ENCODE measurements at regions not wholly inside any gene's neighbourhood (a gene's known extent, or its start where the extent isn't known, plus 50 kb on each side); places are given as distances from the start of the nearest gene placed in this dataset.
"Not testable (repeated sequence)": the region's sequence is repeated elsewhere in the genome, so short reads cannot be mapped to it uniquely, and the experiment has no call there.

DNA sequence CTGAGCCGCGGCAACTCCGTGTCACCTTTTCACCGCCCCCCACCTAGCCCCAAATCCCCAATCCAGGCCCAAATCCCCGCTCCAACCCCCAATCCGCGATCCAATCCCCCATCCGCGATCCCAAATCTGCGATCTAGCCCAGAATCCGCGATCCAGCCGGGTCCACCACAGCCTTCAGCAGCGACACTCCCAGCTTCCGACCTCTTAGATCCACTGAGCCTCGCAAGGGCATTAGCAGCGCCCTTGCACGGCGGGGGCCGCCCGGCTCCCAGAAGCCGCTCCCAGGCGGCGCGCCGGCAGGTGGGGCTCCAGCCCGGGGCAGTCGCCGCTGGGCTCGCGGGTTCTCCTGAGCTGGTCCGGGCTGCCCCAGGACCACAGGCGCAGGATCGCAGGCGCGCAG is 116.1 kb upstream of the TPTE start:
- DNase-seq (ENCODE audit: low spot score): not testable (repeated sequence)

DNA sequence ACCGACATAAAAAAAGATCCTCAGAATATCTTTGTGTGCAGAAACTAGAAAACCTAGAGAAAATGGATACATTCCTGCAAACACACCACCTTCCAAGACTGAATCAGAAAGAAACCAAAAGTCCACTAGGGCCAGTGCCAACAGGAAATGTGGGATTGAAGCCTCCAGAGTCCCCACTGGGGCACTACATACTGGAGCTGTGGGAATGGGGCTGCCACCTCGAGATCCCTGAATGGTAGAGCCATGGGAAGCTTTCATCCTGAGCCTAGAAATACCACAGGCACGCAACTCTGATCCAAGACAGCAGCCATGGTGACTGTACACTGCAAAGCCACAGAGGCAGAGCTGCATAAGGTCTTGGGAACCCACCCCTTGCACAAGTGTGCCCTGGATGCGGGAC is 111.6 kb upstream of the TPTE start:
- not testable (repeated sequence) for DNase-seq (ENCODE audit: low spot score)

DNA sequence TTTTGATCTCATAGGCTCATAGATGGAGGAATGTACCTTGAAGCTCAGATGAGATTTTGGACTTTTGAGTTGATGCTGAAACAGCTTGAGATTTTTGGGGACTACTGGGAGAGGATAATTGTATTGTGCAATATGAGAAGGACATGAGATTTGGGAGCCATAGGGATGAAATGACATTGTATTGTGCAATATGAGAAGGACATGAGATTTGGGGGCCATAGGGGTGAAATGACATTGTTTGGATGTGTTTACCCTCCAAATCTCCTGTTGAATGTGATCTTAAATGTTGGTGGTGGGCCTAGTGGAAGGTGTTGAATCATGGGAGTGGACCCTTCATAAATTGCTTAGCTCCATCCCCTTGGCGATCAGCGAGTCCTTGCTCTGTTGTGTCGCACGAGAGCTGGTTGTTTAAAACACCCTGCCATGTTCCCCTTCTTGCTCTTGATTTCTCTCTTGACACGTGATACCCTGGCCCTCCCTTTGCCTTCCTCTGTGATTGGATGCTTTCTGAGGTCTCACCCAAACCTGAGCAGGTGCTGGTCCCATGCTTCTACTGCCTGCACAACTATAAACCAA is 110.9 kb upstream of the TPTE start:
- not testable (repeated sequence) for DNase-seq (ENCODE audit: low spot score)

DNA sequence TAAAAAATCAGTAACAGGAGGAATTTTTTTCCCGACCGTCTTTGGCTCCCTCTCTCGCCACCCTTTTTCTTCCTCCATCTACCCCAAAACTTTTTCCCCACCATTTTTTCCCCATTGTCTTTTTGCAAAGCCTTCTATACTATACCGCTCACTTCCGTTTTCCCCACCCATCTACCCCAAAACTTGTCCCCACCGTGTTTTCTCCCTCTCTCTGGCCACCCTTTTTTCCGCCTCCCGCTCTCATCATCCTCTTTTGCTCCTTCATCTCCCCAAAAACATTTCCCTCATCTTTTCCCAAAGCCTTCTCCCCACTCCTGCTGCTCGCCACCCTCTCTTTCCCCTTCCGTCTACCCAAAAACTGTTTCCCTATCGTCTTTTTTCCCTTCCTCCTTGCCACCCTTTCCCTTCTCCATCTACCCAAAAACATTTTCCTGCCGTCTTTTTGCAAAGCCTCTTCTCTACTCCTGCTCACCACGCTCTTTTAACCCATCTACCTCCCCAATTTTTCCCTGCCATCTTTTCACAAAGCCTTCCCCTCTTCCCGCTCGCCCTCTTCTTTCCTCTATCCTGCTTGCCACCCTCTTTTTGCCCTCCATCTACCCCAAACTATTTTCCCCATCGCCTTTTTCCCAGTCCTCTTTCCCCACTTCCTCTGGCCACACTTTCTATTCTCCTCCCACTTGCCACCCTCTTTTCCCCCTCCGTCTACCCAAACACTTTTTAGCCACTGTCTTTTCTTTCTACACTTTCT is 109.4 kb upstream of the TPTE start:
- not testable (repeated sequence) for DNase-seq (ENCODE audit: low spot score)

DNA sequence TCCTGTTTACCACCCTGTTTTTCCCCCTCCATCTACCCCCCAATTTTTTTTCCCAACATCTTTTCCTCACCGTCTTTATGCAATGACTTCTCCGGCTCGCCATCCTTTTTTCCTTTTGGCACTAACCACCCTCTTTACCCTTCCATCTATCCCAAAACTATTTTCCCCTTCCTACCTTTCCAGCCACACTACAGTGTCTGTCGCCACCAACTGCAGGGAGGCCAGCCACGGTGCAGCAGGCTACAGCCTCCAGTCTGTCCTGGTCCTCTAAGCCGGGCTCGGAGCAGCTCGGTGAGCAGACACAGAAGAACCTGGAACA is 108.5 kb upstream of the TPTE start:
- DNase-seq (ENCODE audit: low spot score): not testable (repeated sequence)

DNA sequence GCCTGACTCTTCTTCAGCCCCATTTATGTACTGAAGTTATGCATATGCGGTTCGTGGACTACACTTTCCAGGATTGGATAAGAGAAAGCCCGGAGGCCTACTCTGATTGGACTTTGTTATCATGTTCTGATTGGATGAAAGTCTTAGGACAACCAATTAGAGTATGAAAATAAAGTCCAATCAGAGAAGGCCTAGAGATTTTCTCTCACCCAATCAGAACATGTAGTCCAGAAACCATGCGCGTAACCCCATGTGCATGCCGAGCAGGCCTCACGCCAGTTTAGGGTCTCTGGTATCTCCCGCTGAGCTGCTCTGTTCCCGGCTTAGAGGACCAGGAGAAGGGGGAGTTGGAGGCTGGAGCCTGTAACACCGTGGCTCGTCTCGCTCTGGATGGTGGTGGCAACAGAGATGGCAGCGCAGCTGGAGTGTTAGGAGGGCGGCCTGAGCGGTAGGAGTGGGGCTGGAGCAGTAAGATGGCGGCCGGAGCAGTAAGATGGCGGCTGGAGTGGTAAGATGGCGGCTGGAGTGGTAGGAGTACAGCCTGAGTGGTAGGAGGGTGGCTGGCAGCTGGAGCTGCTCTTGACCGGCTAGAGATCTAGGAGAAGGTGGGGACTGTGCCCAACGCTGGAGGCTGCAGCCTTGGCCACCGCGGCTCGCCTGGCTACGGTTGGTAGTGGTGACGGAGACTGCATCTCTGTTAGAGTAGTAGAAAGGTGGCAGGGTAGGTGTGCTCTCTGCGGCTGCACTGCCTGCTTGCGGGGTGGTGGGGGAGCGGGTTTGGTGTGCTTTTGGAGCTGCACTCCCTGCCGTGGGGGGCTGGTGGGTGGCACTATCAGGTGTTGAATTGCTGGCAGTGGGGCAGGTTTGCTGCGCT is 107.9 kb upstream of the TPTE start:
- not testable (repeated sequence) for DNase-seq (ENCODE audit: low spot score)

DNA sequence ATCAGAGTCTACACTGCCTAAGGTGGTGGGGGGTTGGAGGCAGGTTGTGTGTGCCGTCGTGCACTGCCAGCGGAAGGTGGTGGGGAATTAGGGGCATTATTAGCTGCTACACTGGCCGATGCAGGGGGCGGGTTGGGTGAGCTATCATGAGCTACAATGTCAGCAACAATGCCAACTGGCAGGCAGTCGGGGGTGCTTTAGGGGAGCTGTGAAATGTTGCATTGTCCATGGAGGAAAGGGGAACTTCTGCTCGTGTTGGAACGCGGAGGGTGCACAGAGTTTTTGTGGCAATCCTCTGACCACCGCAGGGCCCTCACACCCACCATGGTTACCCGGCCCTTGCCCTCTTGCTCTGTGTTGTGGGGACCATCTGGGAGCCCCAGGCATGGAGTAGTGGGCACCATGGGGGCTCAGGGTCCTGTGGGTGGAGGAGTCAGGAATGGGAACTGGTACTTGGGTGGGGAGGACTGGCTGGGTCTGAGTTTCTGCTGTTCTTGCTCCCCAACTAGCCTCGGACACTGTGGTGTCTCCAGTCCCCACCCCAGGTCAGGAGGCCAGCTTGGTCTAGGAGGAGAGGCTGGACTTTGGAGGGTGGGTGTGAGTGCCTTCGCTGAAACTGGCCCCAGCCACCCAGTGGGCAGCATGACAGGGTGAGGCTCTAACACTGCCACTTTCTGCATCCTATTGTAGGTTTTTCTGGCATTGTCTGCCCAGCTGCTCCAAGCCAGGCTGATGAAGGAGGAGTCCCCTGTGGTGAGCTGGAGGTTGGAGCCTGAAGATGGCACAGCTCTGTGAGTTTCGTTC is 107.1 kb upstream of the TPTE start:
- not testable (repeated sequence) for DNase-seq (ENCODE audit: low spot score)

DNA sequence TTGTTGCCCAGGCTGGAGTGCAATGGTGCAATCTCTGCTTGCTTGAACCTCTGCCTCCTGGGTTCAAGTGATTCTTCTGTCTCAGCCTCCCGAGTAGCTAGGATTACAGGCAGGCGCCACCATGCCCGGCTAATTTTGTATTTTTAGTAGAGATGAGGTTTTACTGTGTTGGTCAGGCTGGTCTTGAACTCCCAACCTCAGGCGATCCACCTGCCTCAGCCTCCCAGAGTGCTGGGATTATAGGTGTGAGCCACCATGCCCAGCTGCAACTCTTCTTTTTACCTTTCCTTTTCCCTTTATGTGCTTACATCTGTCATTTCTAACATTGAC is 106.5 kb upstream of the TPTE start:
- DNase-seq (ENCODE audit: low spot score): not testable (repeated sequence)

DNA sequence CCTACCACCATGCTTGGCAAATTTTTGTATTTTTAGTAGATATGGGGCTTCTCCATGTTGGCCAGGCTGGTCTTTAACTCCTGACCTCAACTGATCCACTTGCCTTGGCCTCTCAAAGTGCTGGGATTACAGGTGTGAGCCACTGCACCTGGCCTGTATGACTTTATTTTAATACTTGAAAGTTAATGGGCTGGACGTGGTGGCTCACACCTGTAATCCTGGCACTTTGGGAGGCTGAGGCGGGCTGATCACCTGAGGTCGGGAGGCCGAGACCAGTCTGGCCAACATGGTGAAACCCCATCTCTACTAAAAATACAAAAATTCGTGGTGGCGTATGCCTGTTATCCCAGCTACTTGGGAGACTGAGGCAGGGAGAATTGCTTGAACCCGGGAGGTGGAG is 105.9 kb upstream of the TPTE start:
- DNase-seq (ENCODE audit: low spot score): not testable (repeated sequence)

DNA sequence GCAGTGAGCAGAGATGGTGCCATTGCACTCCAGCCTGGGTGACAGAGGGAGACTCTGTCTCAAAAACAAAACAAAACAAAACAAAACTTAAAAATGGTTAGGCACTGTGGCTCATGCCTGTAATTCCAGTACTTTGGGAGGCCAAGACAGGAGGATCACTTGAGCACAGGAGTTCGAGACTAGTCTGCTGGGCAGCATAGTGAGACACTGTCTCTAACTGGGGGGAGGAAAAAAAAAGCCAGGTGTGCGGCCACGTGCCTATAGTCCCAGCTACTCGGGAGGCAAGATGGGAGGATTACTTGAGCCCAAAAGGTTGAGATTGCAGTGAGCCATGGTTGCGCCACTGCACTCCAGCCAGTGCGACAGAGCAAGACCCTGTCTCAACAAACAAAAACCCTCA is 105.5 kb upstream of the TPTE start:
- peak; percentile 30 for DNase-seq (ENCODE audit: low spot score)

DNA sequence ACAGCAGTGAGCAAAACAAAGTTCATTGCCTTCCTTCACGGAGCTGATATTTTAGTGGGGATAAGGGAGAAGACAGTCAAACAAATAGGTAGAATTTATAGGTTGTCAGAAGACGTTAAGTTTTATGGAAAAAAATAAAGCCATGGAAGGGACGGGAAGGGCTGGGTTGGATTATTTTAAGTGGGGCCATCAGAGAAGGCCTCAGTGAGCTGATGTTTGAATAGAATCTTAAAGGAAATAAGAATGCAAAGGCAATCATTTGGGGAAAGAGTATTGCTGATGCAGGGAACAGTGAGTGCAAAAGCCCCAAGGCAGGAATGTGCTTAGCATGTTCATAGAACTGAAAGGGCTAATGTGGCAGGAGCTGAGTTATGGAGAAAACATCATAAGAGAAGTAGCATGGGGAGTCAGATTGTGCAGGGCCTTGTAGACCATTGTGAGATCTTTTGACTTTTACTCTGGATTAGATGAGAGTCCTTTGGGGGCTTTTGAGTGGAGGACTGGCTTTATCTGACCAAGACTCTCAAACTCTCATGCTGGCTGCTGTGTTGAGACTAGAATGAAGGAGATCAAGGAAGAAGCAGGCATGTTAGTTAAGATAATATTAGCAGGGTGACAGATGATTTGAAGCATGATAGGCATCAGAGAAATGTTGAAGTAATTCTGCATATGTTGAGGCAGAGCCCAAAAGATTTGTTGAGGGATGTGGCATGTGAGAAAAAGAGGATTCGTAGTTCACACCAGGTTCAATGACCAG is 104.5 kb upstream of the TPTE start:
- DNase-seq (ENCODE audit: low spot score): peak; percentile 25

DNA sequence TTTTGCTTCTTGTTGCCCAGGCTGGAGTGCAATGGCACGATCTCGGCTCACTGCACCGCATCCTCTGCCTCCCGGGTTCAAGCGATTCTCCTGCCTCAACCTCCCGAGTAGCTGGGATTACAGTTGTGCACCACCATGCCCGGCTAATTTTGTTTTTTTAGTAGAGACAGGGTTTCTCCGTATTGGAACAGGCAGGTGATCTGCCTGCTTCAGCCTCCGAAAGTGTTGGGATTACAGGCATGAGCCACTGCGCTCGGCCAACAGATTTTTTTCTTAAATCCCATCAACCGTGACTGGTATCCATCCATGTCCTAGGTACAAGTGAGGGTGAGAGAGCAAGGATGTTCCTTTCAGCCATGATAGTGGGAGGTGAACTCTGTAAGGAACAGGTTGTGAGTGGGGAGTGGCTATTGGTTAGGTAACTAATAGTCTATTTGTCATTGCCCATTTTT is 103.8 kb upstream of the TPTE start:
- DNase-seq (ENCODE audit: low spot score): not testable (repeated sequence)

DNA sequence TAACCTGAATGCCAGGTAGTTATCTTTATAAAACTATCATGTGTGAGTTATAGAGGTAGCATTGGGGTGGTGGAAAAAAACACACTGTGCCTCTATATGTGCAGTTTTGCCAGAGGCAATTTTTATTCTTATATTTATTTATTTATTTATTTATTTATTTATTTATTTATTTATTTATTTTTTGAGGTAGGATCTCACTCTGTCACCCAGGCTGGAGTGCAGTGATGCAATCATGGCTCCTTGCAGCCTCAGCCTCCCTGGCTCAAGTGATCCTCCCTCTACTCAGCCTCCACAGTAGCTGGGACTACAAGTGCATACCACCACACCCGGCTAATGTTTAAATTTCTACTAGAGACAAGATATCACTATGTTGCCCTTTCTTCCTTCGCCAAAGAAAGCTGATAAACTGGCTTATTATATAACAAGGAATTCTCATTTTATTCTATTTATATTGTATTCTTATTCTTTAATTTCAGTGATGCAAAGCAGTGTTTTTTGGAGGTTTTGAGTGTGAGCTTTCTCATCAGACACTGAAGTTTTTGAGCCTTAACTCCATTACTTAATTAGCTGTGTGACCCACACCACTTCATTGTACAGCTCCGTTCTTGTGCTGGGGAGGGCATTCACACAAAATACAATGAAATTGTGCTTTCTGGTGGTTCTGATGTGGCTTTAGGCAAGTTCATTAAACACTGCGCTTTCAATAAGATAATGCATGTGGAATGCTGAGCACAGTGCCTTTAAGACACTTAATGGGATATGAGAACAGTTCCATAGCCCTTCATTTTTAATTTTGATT is 102.9 kb upstream of the TPTE start:
- DNase-seq (ENCODE audit: low spot score): not testable (repeated sequence)

DNA sequence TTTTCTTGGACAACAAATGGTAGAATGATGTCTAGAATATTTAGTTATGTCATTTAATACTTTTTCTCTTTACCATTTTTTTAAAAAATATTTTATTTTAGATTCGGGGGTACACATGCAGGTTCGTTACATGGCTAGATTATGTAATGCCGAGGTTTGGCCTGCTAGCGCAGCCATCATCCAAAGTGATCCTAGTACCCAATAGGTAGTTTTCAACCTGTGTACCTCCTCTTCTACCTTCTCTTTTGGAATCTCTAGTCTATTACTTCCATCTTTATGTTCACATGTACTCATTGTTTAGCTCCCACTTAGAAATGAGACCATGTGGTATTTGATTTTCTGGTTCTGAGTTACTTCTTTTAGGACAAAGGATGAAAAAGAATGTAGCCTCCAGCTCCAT is 100.2 kb upstream of the TPTE start:
- DNase-seq (ENCODE audit: low spot score): not testable (repeated sequence)

DNA sequence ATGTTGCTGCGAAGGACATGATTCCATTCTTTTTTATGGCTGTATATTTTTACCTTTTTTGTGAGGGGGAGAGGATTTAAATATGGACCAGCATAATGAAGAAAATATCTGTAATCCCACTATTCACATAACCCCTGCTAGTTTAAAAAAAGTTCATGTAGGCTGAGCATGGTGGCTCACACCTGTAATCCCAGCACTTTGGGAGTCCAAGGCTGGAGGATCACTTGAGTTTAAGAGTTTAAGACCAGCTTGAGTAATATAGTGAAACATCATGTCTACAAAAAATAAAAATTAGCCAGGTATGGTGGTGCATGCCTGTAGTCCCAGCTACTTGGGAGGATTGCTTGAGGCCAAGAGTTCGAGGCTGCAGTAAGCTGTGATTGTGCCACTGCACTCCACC is 99.8 kb upstream of the TPTE start:
- not testable (repeated sequence) for DNase-seq (ENCODE audit: low spot score)

DNA sequence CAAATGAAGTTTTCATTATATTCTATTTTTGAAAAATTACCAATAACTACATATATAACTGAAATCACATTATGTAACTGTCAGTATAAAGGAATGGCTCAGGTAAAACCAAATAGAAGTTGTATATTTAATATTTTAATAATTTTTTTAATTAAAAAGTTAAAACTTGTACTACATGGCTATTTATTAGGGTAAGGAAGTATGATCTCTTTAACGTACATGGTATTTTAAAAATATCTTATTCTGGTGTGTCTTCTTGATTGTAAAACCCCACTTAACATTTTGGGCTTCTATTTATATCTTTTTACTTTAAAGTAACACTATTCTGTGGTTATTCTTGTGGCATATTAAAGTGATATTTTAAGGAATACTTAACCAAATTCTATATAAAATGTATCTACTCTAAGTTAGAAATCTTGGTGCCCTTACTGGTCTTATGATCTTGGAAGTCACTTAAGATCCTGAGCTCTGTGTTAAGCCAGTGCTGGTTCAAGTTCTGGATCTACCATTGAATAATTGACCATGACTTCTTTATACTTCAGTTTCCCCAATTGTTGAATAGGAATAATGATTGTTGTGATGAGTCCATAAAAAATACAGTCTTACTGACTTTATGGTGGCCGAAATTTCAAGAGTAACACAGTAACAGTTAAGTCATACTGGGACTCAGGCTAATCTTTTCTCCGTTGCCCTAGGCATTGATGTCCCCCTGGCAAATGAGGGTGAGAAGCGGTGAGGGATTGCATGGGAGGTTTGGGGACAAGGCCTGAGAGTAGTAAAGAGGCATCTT is 97.1 kb upstream of the TPTE start:
- DNase-seq (ENCODE audit: low spot score): not testable (repeated sequence)

DNA sequence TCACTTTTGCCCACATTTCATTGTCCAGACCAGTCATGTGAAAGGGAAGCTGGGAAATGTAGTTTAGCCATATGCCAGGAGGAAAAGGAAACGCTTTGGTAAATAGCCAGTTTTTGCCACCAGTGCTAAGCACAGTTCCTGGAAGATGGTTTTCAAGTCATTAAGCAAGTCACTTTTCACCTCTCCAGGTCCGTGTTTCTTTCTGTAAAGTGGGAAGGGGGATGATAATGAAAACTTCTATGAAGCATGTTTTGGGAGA is 96.6 kb upstream of the TPTE start:
- not testable (repeated sequence) for DNase-seq (ENCODE audit: low spot score)

DNA sequence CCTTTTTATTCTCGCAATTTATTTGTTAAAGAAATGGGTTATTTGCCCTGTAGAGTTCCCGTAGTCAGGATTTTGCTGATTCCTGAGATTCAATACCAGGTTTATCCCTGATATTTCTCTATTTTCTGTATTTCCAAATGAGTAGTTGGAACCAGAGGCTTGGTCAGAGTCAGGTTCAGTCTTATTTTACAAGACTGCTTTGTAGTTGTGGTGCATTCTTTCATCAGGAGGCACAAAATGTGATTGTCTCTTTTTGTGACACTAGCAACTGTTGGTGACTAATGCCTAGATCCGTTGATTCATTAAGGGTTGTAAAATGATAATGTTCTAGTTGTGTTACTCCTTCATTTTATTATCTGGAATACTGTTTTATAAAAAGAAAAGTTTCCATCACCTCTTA is 95.5 kb upstream of the TPTE start:
- DNase-seq (ENCODE audit: low spot score): no peak

DNA sequence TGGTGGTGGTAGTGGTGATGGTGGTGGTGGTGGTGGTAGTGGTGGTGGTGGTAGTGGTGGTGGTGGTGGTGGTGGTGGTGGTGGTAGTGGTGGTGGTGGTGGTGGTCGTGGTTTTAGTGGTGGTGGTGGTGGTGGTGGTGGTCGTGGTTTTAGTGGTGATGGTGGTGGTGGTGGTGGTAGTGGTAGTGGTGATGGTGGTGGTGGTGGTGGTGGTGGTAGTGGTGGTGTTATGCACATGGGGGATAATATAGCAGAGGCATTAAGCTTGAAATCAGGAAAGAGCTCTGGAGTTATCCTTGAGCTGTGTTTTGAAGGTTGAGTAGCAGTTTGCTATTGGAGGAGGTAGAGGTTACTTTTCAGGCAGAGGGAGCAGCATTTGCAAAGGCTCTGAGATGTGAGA is 94.6 kb upstream of the TPTE start:
- not testable (repeated sequence) for DNase-seq (ENCODE audit: low spot score)

DNA sequence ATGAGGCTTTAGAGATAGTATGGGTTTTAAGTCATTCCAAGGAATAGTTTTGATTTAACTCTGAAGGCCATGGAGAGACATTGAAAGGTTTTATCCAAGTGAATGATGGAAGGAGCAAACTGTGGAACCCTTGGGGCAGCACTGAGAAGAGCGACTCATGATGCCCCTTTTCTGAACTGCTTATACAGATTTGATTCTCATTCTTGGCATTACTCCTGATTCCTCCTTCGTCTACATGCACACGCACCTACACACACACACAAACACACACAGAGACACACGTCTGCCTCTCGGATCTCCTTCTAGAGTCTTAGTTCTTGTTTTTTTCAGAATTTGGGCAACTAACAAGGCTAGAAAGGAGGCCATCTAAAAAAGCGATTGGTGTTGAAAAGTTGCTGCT is 94.1 kb upstream of the TPTE start:
- not testable (repeated sequence) for DNase-seq (ENCODE audit: low spot score)
